GM23338 (cell line): ENCODE measurements at regions not wholly inside any gene's neighbourhood (a gene's known extent, or its start where the extent isn't known, plus 50 kb on each side); places are given as distances from the start of the nearest gene placed in this dataset.
A peak's percentile ranks its signal among the peaks of the same experiment; 100 is the strongest.
"Not testable (repeated sequence)": the region's sequence is repeated elsewhere in the genome, so short reads cannot be mapped to it uniquely, and the experiment has no call there.

Experiments
- ATAC-seq: fragments of 200-7000 bp; cut with Tn5 transposase; 3 replicates; pipeline ENCODE4 v1.9.1; 2020
- DNase-seq: peaks from one replicate; pipeline ENCODE4 v3.0.0-alpha.2; 2015; ENCODE audit warnings: low spot score
- H2AFZ ChIP-seq: fragments of 200-600 bp; sonication (generic); 2 replicates; pipeline ENCODE4 v1.8.0; 2016; ENCODE audit warnings: antibody characterized with exemption, mild to moderate bottlenecking, moderate library complexity
- H3F3A ChIP-seq: fragments of 200-600 bp; sonication (generic); replicated peaks from 2 replicates; pipeline ENCODE4 v1.8.0; 2017; ENCODE audit warnings: antibody characterized with exemption, mixed run types, low read depth
- H3K27ac ChIP-seq: fragments of 200-600 bp; sonication (generic); 2 replicates; pipeline ENCODE4 v1.6.1; 2016; ENCODE audit warnings: low read depth
- H3K27me3 ChIP-seq: fragments of 200-600 bp; sonication (generic); 2 replicates; pipeline ENCODE4 v1.8.0; 2016; ENCODE audit warnings: mild to moderate bottlenecking, mixed run types, moderate library complexity; ENCODE audit not compliant: insufficient read depth
- H3K36me3 ChIP-seq: fragments of 200-600 bp; sonication (generic); 2 replicates; pipeline ENCODE4 v1.8.0; 2016; ENCODE audit warnings: mild to moderate bottlenecking; ENCODE audit not compliant: insufficient read depth
- H3K4me1 ChIP-seq: fragments of 200-600 bp; sonication (generic); 2 replicates; pipeline ENCODE4 v1.8.0; 2016; ENCODE audit warnings: mild to moderate bottlenecking, moderate library complexity; ENCODE audit not compliant: insufficient read depth
- H3K4me2 ChIP-seq: fragments of 200-600 bp; sonication (generic); 2 replicates; pipeline ENCODE4 v1.7.1; 2017; ENCODE audit warnings: mixed run types
- H3K4me3 ChIP-seq: fragments of 200-600 bp; sonication (generic); 2 replicates; pipeline ENCODE4 v1.6.1; 2016; ENCODE audit warnings: mixed run types
- H3K79me2 ChIP-seq: fragments of 200-600 bp; sonication (generic); replicated peaks from 2 replicates; pipeline ENCODE4 v1.8.0; 2017; ENCODE audit warnings: mild to moderate bottlenecking; ENCODE audit not compliant: insufficient read depth
- H3K9me2 ChIP-seq: fragments of 200-600 bp; sonication (generic); 2 replicates; pipeline ENCODE4 v1.8.0; 2017; ENCODE audit not compliant: insufficient read depth
- H4K20me1 ChIP-seq: fragments of 200-600 bp; sonication (generic); replicated peaks from 2 replicates; pipeline ENCODE4 v1.8.0; 2017; ENCODE audit warnings: mild to moderate bottlenecking; ENCODE audit not compliant: insufficient read depth
- H3K27ac Mint-ChIP-seq: 2 replicates; pipeline ENCODE4 v1.8.0; 2020; ENCODE audit warnings: inconsistent platforms, mild to moderate bottlenecking, moderate library complexity, mixed read lengths
- H3K27me3 Mint-ChIP-seq: 3 replicates; pipeline ENCODE4 v1.8.0; 2022; ENCODE audit warnings: low read depth, mild to moderate bottlenecking, moderate library complexity, mixed read lengths, inconsistent platforms; ENCODE audit not compliant: insufficient read depth, poor library complexity
- H3K36me3 Mint-ChIP-seq: 3 replicates; pipeline ENCODE4 v1.8.0; 2021; ENCODE audit warnings: low read depth, mild to moderate bottlenecking, inconsistent platforms, moderate library complexity, mixed read lengths
- H3K4me1 Mint-ChIP-seq: 3 replicates; pipeline ENCODE4 v1.8.0; 2020; ENCODE audit warnings: mild to moderate bottlenecking, inconsistent platforms, mixed read lengths
- H3K4me3 Mint-ChIP-seq: 3 replicates; pipeline ENCODE4 v1.8.0; 2021; ENCODE audit warnings: moderate library complexity, mild to moderate bottlenecking, inconsistent platforms, mixed read lengths
- H3K9me3 Mint-ChIP-seq: 3 replicates; pipeline ENCODE4 v1.8.0; 2020; ENCODE audit warnings: moderate library complexity, mild to moderate bottlenecking, inconsistent platforms, mixed read lengths
- EZH2phosphoT487 ChIP-seq: fragments of 200-600 bp; sonication (generic); IDR thresholded peaks from one replicate; pipeline ENCODE4 v1.8.1; 2018; ENCODE audit warnings: antibody characterized with exemption; ENCODE audit not compliant: unreplicated experiment
- NANOG ChIP-seq: IDR thresholded peaks from 2 replicates; pipeline ENCODE4 v1.6.1; 2016; ENCODE audit warnings: antibody characterized with exemption, borderline replicate concordance
- ZNF114 ChIP-seq: fragments of 250-450 bp; sonication (Bioruptor Pico); IDR thresholded peaks from 2 replicates; pipeline ENCODE4 v1.5.0; 2020; ENCODE audit warnings: mild to moderate bottlenecking, moderate library complexity
- ZNF331 ChIP-seq: fragments of 250-450 bp; sonication (Bioruptor Pico); IDR thresholded peaks from 2 replicates; pipeline ENCODE4 v1.5.0; 2020; ENCODE audit warnings: low read depth, mild to moderate bottlenecking, moderate library complexity
- TF ChIP-seq, protein P1 (sequence below): IDR thresholded peaks from 2 replicates; pipeline ENCODE4 v1.6.1; 2016; ENCODE audit warnings: antibody characterized with exemption
- TF ChIP-seq, protein P2 (sequence below): IDR thresholded peaks from one replicate; pipeline ENCODE4 v1.6.1; 2018; ENCODE audit warnings: antibody characterized with exemption; ENCODE audit not compliant: unreplicated experiment
- TF ChIP-seq, protein P3 (sequence below): fragments of 250-450 bp; sonication (Bioruptor Pico); IDR thresholded peaks from 2 replicates; pipeline ENCODE4 v1.5.0; 2020; ENCODE audit warnings: mild to moderate bottlenecking, moderate library complexity
- TF ChIP-seq, protein P4 (sequence below), 2 experiments: fragments of 200-600 bp in 1 of 2; sonication (generic) in 1 of 2; conservative IDR thresholded peaks; 2 replicates each; pipeline versions ENCODE4 v1.5.1 to v1.6.1; 2016 to 2017; ENCODE audit warnings: antibody characterized with exemption in 2 of 2, low read depth in 2 of 2, mild to moderate bottlenecking in 2 of 2, moderate library complexity in 1 of 2

DNA sequence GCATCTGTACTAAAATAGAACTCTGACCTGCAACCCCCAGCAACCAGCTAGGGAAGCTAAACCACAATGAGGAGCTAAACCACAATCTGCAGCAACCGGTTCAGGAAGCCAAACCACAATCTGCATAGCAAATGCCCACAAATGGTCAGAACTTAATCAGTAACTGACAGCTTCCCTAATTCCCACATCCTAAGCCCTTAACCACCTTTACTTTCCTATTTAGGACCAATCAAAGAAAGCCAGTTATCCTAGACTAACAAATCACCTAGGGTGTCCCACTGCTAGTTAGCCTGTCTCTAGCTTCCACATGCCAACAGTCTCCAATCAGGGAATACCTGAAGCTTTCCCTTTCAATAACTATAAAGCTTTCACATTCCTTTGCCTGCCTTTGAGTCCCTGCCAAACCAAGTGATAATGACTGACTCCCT is 424.6 kb upstream of the PTCHD4 start (continued):
- TF ChIP-seq, protein P1, sequence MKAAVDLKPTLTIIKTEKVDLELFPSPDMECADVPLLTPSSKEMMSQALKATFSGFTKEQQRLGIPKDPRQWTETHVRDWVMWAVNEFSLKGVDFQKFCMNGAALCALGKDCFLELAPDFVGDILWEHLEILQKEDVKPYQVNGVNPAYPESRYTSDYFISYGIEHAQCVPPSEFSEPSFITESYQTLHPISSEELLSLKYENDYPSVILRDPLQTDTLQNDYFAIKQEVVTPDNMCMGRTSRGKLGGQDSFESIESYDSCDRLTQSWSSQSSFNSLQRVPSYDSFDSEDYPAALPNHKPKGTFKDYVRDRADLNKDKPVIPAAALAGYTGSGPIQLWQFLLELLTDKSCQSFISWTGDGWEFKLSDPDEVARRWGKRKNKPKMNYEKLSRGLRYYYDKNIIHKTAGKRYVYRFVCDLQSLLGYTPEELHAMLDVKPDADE = no peak

DNA sequence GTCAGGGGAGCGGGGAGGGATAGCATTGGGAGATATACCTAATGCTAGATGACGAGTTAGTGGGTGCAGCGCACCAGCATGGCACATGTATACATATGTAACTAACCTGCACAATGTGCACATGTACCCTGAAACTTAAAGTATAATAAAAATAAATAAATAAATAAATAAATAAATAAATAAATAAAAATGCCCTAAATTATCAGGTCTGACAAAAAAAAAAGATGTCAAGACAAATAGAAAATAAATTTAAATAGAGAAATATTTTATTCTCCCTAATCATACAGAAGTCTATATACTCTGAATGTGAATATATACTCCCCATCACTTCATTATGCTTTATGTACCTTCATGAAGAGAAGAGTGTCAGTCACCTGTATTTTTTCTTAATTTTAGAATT is 420.0 kb upstream of the PTCHD4 start:
- H3K4me1 ChIP-seq, DNase-seq, H4K20me1 ChIP-seq, H3F3A ChIP-seq, H3K36me3 Mint-ChIP-seq, ATAC-seq, H3K27ac ChIP-seq, H3K4me2 ChIP-seq, H3K4me3 Mint-ChIP-seq, H3K9me2 ChIP-seq, H3K9me3 Mint-ChIP-seq, H3K27me3 Mint-ChIP-seq, H3K4me1 Mint-ChIP-seq, H3K27ac Mint-ChIP-seq, H3K27me3 ChIP-seq, H2AFZ ChIP-seq, H3K79me2 ChIP-seq, H3K36me3 ChIP-seq, H3K4me3 ChIP-seq: not testable (repeated sequence)

DNA sequence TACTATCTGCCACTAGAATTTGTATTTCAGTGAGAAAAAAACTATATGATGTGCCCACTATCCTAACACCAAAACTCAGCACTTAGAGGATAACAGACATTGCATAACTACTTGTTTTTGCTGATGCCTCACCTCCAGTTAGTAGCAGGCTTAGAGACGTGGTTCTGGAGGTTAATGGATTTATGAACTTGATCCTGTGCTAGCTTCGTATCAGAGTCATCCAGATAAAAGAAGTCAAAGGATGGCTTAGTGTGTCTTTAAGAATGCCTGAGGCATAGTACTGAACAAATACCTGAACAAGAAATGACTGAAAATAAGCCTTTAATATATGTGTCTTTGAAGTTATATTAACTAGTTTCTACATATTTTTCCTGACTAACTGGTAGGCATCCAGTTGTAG is 414.9 kb upstream of the PTCHD4 start:
- H3K4me1 Mint-ChIP-seq = no peaks in the 10 kb centered on the region
- TF ChIP-seq EZH2phosphoT487 (no peak), ZNF331 (no peak), ZNF114 (CRISPR knock-in tag) (no peak), NANOG (no peak)
- TF ChIP-seq, protein P2, sequence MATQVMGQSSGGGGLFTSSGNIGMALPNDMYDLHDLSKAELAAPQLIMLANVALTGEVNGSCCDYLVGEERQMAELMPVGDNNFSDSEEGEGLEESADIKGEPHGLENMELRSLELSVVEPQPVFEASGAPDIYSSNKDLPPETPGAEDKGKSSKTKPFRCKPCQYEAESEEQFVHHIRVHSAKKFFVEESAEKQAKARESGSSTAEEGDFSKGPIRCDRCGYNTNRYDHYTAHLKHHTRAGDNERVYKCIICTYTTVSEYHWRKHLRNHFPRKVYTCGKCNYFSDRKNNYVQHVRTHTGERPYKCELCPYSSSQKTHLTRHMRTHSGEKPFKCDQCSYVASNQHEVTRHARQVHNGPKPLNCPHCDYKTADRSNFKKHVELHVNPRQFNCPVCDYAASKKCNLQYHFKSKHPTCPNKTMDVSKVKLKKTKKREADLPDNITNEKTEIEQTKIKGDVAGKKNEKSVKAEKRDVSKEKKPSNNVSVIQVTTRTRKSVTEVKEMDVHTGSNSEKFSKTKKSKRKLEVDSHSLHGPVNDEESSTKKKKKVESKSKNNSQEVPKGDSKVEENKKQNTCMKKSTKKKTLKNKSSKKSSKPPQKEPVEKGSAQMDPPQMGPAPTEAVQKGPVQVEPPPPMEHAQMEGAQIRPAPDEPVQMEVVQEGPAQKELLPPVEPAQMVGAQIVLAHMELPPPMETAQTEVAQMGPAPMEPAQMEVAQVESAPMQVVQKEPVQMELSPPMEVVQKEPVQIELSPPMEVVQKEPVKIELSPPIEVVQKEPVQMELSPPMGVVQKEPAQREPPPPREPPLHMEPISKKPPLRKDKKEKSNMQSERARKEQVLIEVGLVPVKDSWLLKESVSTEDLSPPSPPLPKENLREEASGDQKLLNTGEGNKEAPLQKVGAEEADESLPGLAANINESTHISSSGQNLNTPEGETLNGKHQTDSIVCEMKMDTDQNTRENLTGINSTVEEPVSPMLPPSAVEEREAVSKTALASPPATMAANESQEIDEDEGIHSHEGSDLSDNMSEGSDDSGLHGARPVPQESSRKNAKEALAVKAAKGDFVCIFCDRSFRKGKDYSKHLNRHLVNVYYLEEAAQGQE = no peak
- TF ChIP-seq, protein P3, sequence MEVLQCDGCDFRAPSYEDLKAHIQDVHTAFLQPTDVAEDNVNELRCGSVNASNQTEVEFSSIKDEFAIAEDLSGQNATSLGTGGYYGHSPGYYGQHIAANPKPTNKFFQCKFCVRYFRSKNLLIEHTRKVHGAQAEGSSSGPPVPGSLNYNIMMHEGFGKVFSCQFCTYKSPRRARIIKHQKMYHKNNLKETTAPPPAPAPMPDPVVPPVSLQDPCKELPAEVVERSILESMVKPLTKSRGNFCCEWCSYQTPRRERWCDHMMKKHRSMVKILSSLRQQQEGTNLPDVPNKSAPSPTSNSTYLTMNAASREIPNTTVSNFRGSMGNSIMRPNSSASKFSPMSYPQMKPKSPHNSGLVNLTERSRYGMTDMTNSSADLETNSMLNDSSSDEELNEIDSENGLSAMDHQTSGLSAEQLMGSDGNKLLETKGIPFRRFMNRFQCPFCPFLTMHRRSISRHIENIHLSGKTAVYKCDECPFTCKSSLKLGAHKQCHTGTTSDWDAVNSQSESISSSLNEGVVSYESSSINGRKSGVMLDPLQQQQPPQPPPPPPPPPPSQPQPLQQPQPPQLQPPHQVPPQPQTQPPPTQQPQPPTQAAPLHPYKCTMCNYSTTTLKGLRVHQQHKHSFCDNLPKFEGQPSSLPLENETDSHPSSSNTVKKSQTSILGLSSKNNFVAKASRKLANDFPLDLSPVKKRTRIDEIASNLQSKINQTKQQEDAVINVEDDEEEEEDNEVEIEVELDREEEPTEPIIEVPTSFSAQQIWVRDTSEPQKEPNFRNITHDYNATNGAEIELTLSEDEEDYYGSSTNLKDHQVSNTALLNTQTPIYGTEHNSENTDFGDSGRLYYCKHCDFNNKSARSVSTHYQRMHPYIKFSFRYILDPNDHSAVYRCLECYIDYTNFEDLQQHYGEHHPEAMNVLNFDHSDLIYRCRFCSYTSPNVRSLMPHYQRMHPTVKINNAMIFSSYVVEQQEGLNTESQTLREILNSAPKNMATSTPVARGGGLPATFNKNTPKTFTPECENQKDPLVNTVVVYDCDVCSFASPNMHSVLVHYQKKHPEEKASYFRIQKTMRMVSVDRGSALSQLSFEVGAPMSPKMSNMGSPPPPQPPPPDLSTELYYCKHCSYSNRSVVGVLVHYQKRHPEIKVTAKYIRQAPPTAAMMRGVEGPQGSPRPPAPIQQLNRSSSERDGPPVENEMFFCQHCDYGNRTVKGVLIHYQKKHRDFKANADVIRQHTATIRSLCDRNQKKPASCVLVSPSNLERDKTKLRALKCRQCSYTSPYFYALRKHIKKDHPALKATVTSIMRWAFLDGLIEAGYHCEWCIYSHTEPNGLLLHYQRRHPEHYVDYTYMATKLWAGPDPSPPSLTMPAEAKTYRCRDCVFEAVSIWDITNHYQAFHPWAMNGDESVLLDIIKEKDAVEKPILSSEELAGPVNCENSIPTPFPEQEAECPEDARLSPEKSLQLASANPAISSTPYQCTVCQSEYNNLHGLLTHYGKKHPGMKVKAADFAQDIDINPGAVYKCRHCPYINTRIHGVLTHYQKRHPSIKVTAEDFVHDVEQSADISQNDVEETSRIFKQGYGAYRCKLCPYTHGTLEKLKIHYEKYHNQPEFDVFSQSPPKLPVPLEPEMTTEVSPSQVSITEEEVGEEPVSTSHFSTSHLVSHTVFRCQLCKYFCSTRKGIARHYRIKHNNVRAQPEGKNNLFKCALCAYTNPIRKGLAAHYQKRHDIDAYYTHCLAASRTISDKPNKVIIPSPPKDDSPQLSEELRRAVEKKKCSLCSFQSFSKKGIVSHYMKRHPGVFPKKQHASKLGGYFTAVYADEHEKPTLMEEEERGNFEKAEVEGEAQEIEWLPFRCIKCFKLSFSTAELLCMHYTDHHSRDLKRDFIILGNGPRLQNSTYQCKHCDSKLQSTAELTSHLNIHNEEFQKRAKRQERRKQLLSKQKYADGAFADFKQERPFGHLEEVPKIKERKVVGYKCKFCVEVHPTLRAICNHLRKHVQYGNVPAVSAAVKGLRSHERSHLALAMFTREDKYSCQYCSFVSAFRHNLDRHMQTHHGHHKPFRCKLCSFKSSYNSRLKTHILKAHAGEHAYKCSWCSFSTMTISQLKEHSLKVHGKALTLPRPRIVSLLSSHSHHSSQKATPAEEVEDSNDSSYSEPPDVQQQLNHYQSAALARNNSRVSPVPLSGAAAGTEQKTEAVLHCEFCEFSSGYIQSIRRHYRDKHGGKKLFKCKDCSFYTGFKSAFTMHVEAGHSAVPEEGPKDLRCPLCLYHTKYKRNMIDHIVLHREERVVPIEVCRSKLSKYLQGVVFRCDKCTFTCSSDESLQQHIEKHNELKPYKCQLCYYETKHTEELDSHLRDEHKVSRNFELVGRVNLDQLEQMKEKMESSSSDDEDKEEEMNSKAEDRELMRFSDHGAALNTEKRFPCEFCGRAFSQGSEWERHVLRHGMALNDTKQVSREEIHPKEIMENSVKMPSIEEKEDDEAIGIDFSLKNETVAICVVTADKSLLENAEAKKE = no peak
- TF ChIP-seq, protein P4, sequence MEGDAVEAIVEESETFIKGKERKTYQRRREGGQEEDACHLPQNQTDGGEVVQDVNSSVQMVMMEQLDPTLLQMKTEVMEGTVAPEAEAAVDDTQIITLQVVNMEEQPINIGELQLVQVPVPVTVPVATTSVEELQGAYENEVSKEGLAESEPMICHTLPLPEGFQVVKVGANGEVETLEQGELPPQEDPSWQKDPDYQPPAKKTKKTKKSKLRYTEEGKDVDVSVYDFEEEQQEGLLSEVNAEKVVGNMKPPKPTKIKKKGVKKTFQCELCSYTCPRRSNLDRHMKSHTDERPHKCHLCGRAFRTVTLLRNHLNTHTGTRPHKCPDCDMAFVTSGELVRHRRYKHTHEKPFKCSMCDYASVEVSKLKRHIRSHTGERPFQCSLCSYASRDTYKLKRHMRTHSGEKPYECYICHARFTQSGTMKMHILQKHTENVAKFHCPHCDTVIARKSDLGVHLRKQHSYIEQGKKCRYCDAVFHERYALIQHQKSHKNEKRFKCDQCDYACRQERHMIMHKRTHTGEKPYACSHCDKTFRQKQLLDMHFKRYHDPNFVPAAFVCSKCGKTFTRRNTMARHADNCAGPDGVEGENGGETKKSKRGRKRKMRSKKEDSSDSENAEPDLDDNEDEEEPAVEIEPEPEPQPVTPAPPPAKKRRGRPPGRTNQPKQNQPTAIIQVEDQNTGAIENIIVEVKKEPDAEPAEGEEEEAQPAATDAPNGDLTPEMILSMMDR (conservative IDR thresholded peaks at IDR 0.05; ENCODE audit: low read depth in 2 of 2) = no peak

More for the DNA sequence above, 414.9 kb upstream of the PTCHD4 start:
- Histone ChIP-seq H3F3A (no peaks in the 10 kb centered on the region), H3K4me2 (no peak overlapping the region), H3K4me3 (no peak overlapping the region), H4K20me1 (no peaks in the 10 kb centered on the region), H3K36me3 (no peaks in the 10 kb centered on the region), H3K4me1 (no peaks in the 10 kb centered on the region), H3K79me2 (no peaks in the 10 kb centered on the region), H3K27ac (no peak overlapping the region), H3K27me3 (no peaks in the 10 kb centered on the region), H3K9me2 (no peaks in the 10 kb centered on the region), H2AFZ (0 out of 2 replicates have a peak overlapping the region, but pooled peaks have one; percentile 4)
- no peak overlapping the region for H3K27ac Mint-ChIP-seq
- no peaks in the 10 kb centered on the region for H3K27me3 Mint-ChIP-seq
- no peaks in the 10 kb centered on the region for H3K9me3 Mint-ChIP-seq
- ATAC-seq = no peak
- no peak for DNase-seq
- no peaks in the 10 kb centered on the region for H3K36me3 Mint-ChIP-seq
- H3K4me3 Mint-ChIP-seq = no peak overlapping the region
